ENCODE measurements at regions not wholly inside any gene's neighbourhood (a gene's known extent, or its start where the extent isn't known, plus 50 kb on each side); places are given as distances from the start of the nearest gene placed in this dataset.

GRCh38 chr4:34880246-34880645 lies 1364.1 kb downstream of the ARAP2 start:
- WGBS (ENCODE audit: low lambda C conversion rate, missing lambda C conversion rate): 80% methylated on average over 2 of the region's 2 CpGs
- Histone ChIP-seq H2AFZ (no peak overlapping the region), H3K36me3 (replicated peaks; ENCODE audit: insufficient read depth, low read depth) (no peaks in the 10 kb centered on the region), H3K9me2 (replicated peaks; ENCODE audit: insufficient read depth) (no peaks in the 10 kb centered on the region), H3K9me3 (ENCODE audit: low read depth) (no peaks in the 10 kb centered on the region), H4K20me1 (ENCODE audit: insufficient read depth, poor library complexity, severe bottlenecking) (no peaks in the 10 kb centered on the region), H3K79me2 (no peaks in the 10 kb centered on the region), H3K4me1 (ENCODE audit: insufficient read depth) (no peaks in the 10 kb centered on the region), H3K27me3 (no peaks in the 10 kb centered on the region), H3K4me3 (no peak overlapping the region), H3K4me2 (no peak overlapping the region), H3K27ac (no peak overlapping the region)
- TF ChIP-seq EZH2phosphoT487 (IDR thresholded peaks at IDR 0.05; ENCODE audit: low read depth, severe bottlenecking, unreplicated experiment) (no peak), CTCF (IDR thresholded peaks at IDR 0.05; ENCODE audit: poor library complexity) (no peak), EZH2 (IDR thresholded peaks at IDR 0.05; ENCODE audit: borderline replicate concordance) (no peak)
- no peak for DNase-seq (ENCODE audit: low spot score)

- H3K27me3 ChIP-seq: no peaks in the 10 kb centered on the region
- H3K4me2 ChIP-seq: no peak overlapping the region
- no peaks in the 10 kb centered on the region for H4K20me1 ChIP-seq (ENCODE audit: insufficient read depth, poor library complexity, severe bottlenecking)
- DNase-seq (ENCODE audit: low spot score): no peak
- H3K36me3 ChIP-seq (replicated peaks; ENCODE audit: insufficient read depth, low read depth): no peaks in the 10 kb centered on the region
- no peaks in the 10 kb centered on the region for H3K9me3 ChIP-seq (ENCODE audit: low read depth)
- no peak overlapping the region for H3K27ac ChIP-seq
- TF ChIP-seq EZH2phosphoT487 (IDR thresholded peaks at IDR 0.05; ENCODE audit: low read depth, severe bottlenecking, unreplicated experiment): no peak
- TF ChIP-seq CTCF (IDR thresholded peaks at IDR 0.05; ENCODE audit: poor library complexity): no peak
- TF ChIP-seq EZH2 (IDR thresholded peaks at IDR 0.05; ENCODE audit: borderline replicate concordance): no peak
- no peaks in the 10 kb centered on the region for H3K4me1 ChIP-seq (ENCODE audit: insufficient read depth)
- H2AFZ ChIP-seq: no peak overlapping the region
- WGBS (ENCODE audit: low lambda C conversion rate, missing lambda C conversion rate): 100% methylated on average over 1 of the region's 1 CpG
- H3K4me3 ChIP-seq: no peak overlapping the region
- H3K9me2 ChIP-seq (replicated peaks; ENCODE audit: insufficient read depth): no peaks in the 10 kb centered on the region
- no peaks in the 10 kb centered on the region for H3K79me2 ChIP-seq
Measured at GRCh38 chr4:34891892-34892291, 1352.4 kb downstream of the ARAP2 start.

- Histone ChIP-seq H2AFZ (no peak overlapping the region), H3K9me3 (ENCODE audit: low read depth) (no peaks in the 10 kb centered on the region), H3K4me1 (ENCODE audit: insufficient read depth) (no peaks in the 10 kb centered on the region), H3K9me2 (replicated peaks; ENCODE audit: insufficient read depth) (no peaks in the 10 kb centered on the region), H4K20me1 (ENCODE audit: insufficient read depth, poor library complexity, severe bottlenecking) (no peaks in the 10 kb centered on the region), H3K4me3 (no peak overlapping the region), H3K27me3 (no peaks in the 10 kb centered on the region), H3K79me2 (no peaks in the 10 kb centered on the region), H3K4me2 (no peak overlapping the region), H3K27ac (no peak overlapping the region), H3K36me3 (replicated peaks; ENCODE audit: insufficient read depth, low read depth) (no peaks in the 10 kb centered on the region)
- no peak for DNase-seq (ENCODE audit: low spot score)
- WGBS (ENCODE audit: low lambda C conversion rate, missing lambda C conversion rate): 90% methylated on average over 3 of the region's 3 CpGs
- no peak for TF ChIP-seq EZH2 (IDR thresholded peaks at IDR 0.05; ENCODE audit: borderline replicate concordance)
- no peak for TF ChIP-seq EZH2phosphoT487 (IDR thresholded peaks at IDR 0.05; ENCODE audit: low read depth, severe bottlenecking, unreplicated experiment)
- no peak for TF ChIP-seq CTCF (IDR thresholded peaks at IDR 0.05; ENCODE audit: poor library complexity)
Measured at GRCh38 chr4:34893382-34893781, 1350.9 kb downstream of the ARAP2 start.

GRCh38 chr4:34920032-34920431 lies 1324.3 kb downstream of the ARAP2 start:
- no peak overlapping the region for H2AFZ ChIP-seq
- H3K9me2 ChIP-seq (replicated peaks; ENCODE audit: insufficient read depth): no peaks in the 10 kb centered on the region
- no peak for TF ChIP-seq CTCF (IDR thresholded peaks at IDR 0.05; ENCODE audit: poor library complexity)
- TF ChIP-seq EZH2phosphoT487 (IDR thresholded peaks at IDR 0.05; ENCODE audit: low read depth, severe bottlenecking, unreplicated experiment): no peak
- no peak for TF ChIP-seq EZH2 (IDR thresholded peaks at IDR 0.05; ENCODE audit: borderline replicate concordance)
- no peaks in the 10 kb centered on the region for H3K27me3 ChIP-seq
- no peak overlapping the region for H3K4me2 ChIP-seq
- no peaks in the 10 kb centered on the region for H3K79me2 ChIP-seq
- H4K20me1 ChIP-seq (ENCODE audit: insufficient read depth, poor library complexity, severe bottlenecking): no peaks in the 10 kb centered on the region
- no peaks in the 10 kb centered on the region for H3K4me1 ChIP-seq (ENCODE audit: insufficient read depth)
- 96% methylated on average over 2 of the region's 2 CpGs for whole genome bisulfite sequencing (ENCODE audit: low lambda C conversion rate, missing lambda C conversion rate)
- H3K4me3 ChIP-seq: no peak overlapping the region
- no peak overlapping the region for H3K27ac ChIP-seq
- no peaks in the 10 kb centered on the region for H3K9me3 ChIP-seq (ENCODE audit: low read depth)
- H3K36me3 ChIP-seq (replicated peaks; ENCODE audit: insufficient read depth, low read depth): no peaks in the 10 kb centered on the region
- no peak for DNase-seq (ENCODE audit: low spot score)
